Stimulated activated CD8-positive, alpha-beta memory T cell treated with anti-CD3 and anti-CD28 coated beads, Interleukin-15, amount 100 ng/mL, for 4 hours (primary cell): ENCODE measurements at regions not wholly inside any gene's neighbourhood (a gene's known extent, or its start where the extent isn't known, plus 50 kb on each side); places are given as distances from the start of the nearest gene placed in this dataset.

Experiments
- DNase-seq, 2 donors: peaks; one replicate each; pipeline ENCODE4 v3.0.0-alpha.2; 2020; ENCODE audit warnings: low read depth in 2 of 2

GRCh38 chr13:107753291-107753690, 462.0 kb downstream of the LIG4 start:
- no peak for DNase-seq

- DNase-seq, result no peak
These were observed 471.4 kb downstream of the LIG4 start for GRCh38 chr13:107743983-107744382.

- no peak for DNase-seq
These were observed 471.8 kb downstream of the LIG4 start for GRCh38 chr13:107743526-107743925.

- DNase-seq, result no peak
These were observed 472.2 kb downstream of the LIG4 start for GRCh38 chr13:107743100-107743499.

GRCh38 chr13:107742544-107742943, 472.8 kb downstream of the LIG4 start:
- no peak for DNase-seq

- no peak for DNase-seq
These were observed 477.3 kb downstream of the LIG4 start for GRCh38 chr13:107738004-107738403.

GRCh38 chr13:107736731-107737130, 478.6 kb downstream of the LIG4 start:
- DNase-seq, result no peak

GRCh38 chr13:107736170-107736569, 479.2 kb downstream of the LIG4 start:
- DNase-seq, result no peak

GRCh38 chr13:107734891-107735625, 480.3 kb downstream of the LIG4 start:
- DNase-seq, result no peak

- DNase-seq, result no peak
These were observed 482.1 kb downstream of the LIG4 start for GRCh38 chr13:107733276-107733675.

- DNase-seq, result no peak
These were observed 484.5 kb downstream of the LIG4 start for GRCh38 chr13:107730813-107731212.

- no peak for DNase-seq
These were observed 494.0 kb downstream of the LIG4 start for GRCh38 chr13:107721125-107721869.

- DNase-seq, result no peak
These were observed 498.6 kb downstream of the LIG4 start for GRCh38 chr13:107716741-107717140.

- DNase-seq, result no peak
These were observed 499.1 kb downstream of the LIG4 start for GRCh38 chr13:107716241-107716640.

GRCh38 chr13:107715496-107715895, 499.8 kb downstream of the LIG4 start:
- DNase-seq, result no peak

- no peak for DNase-seq
These were observed 502.0 kb downstream of the LIG4 start for GRCh38 chr13:107713314-107713713.

- no peak for DNase-seq
These were observed 503.0 kb downstream of the LIG4 start for GRCh38 chr13:107712145-107712860.

GRCh38 chr13:107690181-107690580, 525.2 kb downstream of the LIG4 start:
- DNase-seq, result no peak

GRCh38 chr13:107685876-107686275, 529.5 kb downstream of the LIG4 start:
- DNase-seq, result no peak

GRCh38 chr13:107681600-107681999, 533.7 kb downstream of the LIG4 start:
- DNase-seq, result no peak

GRCh38 chr13:107680115-107680514, 535.2 kb downstream of the LIG4 start:
- DNase-seq, result no peak

- no peak for DNase-seq
These were observed 537.2 kb downstream of the LIG4 start for GRCh38 chr13:107678075-107678689.
